ENCODE measurements at regions not wholly inside any gene's neighbourhood (a gene's known extent, or its start where the extent isn't known, plus 50 kb on each side); places are given as distances from the start of the nearest gene placed in this dataset.

DNA sequence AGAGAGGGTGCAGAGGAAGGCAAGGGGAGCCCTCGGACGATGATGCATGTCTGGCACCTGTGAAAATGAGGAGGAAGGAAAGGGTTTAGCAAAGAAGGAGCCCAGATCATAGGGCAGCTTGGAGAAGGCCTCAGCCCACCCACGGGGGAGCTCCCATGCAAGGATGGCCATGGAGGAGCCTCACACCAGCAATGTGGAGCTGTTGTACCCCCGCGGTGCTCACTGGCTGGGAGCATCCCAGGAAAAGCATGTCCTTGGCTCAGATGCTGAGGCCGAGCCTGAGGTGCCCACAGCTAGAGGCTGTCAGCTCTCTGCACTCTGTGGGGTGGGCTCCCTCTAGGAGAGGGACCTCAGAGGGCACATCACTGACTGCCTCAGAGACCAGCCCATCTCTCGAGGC lies 622.6 kb downstream of the AACS start:
- TF ChIP-seq, protein P1, sequence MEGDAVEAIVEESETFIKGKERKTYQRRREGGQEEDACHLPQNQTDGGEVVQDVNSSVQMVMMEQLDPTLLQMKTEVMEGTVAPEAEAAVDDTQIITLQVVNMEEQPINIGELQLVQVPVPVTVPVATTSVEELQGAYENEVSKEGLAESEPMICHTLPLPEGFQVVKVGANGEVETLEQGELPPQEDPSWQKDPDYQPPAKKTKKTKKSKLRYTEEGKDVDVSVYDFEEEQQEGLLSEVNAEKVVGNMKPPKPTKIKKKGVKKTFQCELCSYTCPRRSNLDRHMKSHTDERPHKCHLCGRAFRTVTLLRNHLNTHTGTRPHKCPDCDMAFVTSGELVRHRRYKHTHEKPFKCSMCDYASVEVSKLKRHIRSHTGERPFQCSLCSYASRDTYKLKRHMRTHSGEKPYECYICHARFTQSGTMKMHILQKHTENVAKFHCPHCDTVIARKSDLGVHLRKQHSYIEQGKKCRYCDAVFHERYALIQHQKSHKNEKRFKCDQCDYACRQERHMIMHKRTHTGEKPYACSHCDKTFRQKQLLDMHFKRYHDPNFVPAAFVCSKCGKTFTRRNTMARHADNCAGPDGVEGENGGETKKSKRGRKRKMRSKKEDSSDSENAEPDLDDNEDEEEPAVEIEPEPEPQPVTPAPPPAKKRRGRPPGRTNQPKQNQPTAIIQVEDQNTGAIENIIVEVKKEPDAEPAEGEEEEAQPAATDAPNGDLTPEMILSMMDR (IDR thresholded peaks at IDR 0.05; ENCODE audit: poor library complexity, severe bottlenecking): no peak
- TF ChIP-seq POLR2AphosphoS5 (IDR thresholded peaks at IDR 0.05): no peak
- TF ChIP-seq EZH2 (IDR thresholded peaks at IDR 0.05; ENCODE audit: borderline replicate concordance, insufficient read depth, low read length, poor library complexity, severe bottlenecking): no peak
- TF ChIP-seq SMC3 (conservative IDR thresholded peaks at IDR 0.05; ENCODE audit: poor library complexity): no peak
- TF ChIP-seq RAD21 (conservative IDR thresholded peaks at IDR 0.05): no peak
- TF ChIP-seq TAF1 (IDR thresholded peaks at IDR 0.05; ENCODE audit: low read depth): no peak
- no peak for TF ChIP-seq MXI1 (conservative IDR thresholded peaks at IDR 0.05; ENCODE audit: poor library complexity, severe bottlenecking)
- no peak for TF ChIP-seq REST (IDR thresholded peaks at IDR 0.05; ENCODE audit: borderline replicate concordance)
